Fibroblast of pulmonary artery (primary cell): ENCODE measurements at regions not wholly inside any gene's neighbourhood (a gene's known extent, or its start where the extent isn't known, plus 50 kb on each side); places are given as distances from the start of the nearest gene placed in this dataset.
A peak's percentile ranks its signal among the peaks of the same experiment; 100 is the strongest.
"Not testable (repeated sequence)": the region's sequence is repeated elsewhere in the genome, so short reads cannot be mapped to it uniquely, and the experiment has no call there.

Experiments used
- DNase-seq: peaks from one replicate; pipeline ENCODE4 v3.0.0-alpha.2; 2010; ENCODE audit warnings: low read depth
- H3K4me3 ChIP-seq: replicated peaks from 2 replicates; pipeline ENCODE4 v1.5.1; 2011; ENCODE audit warnings: low read depth, mild to moderate bottlenecking, control low read depth, low read length, moderate library complexity
- CTCF ChIP-seq: IDR thresholded peaks from 2 replicates; pipeline ENCODE4 v1.5.1; 2011; ENCODE audit warnings: mild to moderate bottlenecking, control low read depth, low read length, inconsistent platforms; ENCODE audit errors: missing control alignments

GRCh38 chr9:13443346-13444244 lies 164.1 kb upstream of the MPDZ start:
- H3K4me3 ChIP-seq: no peak overlapping the region
- no peak for DNase-seq

GRCh38 chr9:13439685-13440476 lies 160.4 kb upstream of the MPDZ start:
- H3K4me3 ChIP-seq: no peak overlapping the region
- no peak for DNase-seq
- no peak for TF ChIP-seq CTCF

More at GRCh38 chr9:13443346-13444244, 164.1 kb upstream of the MPDZ start:
- TF ChIP-seq CTCF: no peak

GRCh38 chr9:13437866-13438265 lies 158.4 kb upstream of the MPDZ start:
- H3K4me3 ChIP-seq: no peak overlapping the region
- peak; percentile 62 for DNase-seq
- TF ChIP-seq CTCF: no peak

GRCh38 chr9:13436591-13436990 lies 157.1 kb upstream of the MPDZ start:
- peak; percentile 41 for DNase-seq
- TF ChIP-seq CTCF: no peak
- H3K4me3 ChIP-seq: no peak overlapping the region

GRCh38 chr9:13433453-13433852 lies 154.0 kb upstream of the MPDZ start:
- H3K4me3 ChIP-seq, DNase-seq: not testable (repeated sequence)

- peak; percentile 76 for DNase-seq
- no peak overlapping the region for H3K4me3 ChIP-seq
- no peak for TF ChIP-seq CTCF
Observed at GRCh38 chr9:13432904-13433303, 153.4 kb upstream of the MPDZ start.

- DNase-seq: no peak
- TF ChIP-seq CTCF: no peak
- no peak overlapping the region for H3K4me3 ChIP-seq
Observed at GRCh38 chr9:13431692-13432091, 152.2 kb upstream of the MPDZ start.
